ENCODE measurements at regions not wholly inside any gene's neighbourhood (a gene's known extent, or its start where the extent isn't known, plus 50 kb on each side); places are given as distances from the start of the nearest gene placed in this dataset.

DNA sequence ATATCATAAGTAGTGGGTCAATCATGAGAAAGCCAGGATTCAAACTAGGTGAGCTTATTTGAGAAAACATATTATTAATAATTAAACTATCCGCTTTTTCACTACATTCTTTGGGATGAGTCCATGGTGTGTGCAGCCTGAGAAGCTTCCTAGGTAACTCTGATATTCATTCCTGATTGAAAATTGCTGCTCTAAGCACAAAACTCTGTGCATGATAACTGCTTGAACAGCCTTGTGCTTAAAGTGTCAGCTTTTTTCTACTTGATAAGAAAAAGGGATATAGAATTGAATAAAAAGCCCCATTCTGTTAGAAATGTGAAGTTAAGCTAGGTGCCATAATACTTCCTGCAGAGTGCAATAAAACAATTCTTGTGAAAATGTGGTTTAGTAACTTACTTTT lies 343.5 kb upstream of the LUZP2 start:
- TF ChIP-seq, protein P1, sequence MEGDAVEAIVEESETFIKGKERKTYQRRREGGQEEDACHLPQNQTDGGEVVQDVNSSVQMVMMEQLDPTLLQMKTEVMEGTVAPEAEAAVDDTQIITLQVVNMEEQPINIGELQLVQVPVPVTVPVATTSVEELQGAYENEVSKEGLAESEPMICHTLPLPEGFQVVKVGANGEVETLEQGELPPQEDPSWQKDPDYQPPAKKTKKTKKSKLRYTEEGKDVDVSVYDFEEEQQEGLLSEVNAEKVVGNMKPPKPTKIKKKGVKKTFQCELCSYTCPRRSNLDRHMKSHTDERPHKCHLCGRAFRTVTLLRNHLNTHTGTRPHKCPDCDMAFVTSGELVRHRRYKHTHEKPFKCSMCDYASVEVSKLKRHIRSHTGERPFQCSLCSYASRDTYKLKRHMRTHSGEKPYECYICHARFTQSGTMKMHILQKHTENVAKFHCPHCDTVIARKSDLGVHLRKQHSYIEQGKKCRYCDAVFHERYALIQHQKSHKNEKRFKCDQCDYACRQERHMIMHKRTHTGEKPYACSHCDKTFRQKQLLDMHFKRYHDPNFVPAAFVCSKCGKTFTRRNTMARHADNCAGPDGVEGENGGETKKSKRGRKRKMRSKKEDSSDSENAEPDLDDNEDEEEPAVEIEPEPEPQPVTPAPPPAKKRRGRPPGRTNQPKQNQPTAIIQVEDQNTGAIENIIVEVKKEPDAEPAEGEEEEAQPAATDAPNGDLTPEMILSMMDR (IDR thresholded peaks at IDR 0.05; ENCODE audit: low read depth, low read length) = no peak
- DNase-seq (ENCODE audit: low read depth in 2 of 2) = no peak
- H3K4me3 ChIP-seq (replicated peaks in 1 of 2; ENCODE audit: low read depth in 2 of 2, low read length in 2 of 2) = no peak overlapping the region

DNA sequence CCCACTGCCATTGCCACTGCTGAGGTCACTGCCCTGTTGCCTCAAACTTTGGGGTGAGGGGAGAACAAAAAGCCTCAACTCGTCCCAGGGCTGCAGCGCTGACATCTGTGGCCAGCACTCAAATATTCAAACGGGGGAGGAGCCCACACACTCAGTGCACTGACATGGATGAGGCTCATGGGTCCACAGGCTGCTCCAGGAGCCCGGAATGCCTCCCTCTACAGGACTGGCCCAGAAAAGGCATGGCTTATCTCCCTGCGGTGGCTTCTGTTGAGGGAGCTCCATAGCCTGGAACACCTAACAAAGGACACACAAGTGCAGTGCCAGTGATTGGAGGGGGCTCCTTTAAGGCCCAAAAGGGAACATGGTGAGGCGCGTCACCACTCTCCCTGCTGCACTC lies 341.1 kb upstream of the LUZP2 start:
- H3K4me3 ChIP-seq (replicated peaks in 1 of 2; ENCODE audit: low read depth in 2 of 2, low read length in 2 of 2) = no peak overlapping the region
- TF ChIP-seq, protein P1 (IDR thresholded peaks at IDR 0.05; ENCODE audit: low read depth, low read length) = no peak
- no peak for DNase-seq (ENCODE audit: low read depth in 2 of 2)

DNA sequence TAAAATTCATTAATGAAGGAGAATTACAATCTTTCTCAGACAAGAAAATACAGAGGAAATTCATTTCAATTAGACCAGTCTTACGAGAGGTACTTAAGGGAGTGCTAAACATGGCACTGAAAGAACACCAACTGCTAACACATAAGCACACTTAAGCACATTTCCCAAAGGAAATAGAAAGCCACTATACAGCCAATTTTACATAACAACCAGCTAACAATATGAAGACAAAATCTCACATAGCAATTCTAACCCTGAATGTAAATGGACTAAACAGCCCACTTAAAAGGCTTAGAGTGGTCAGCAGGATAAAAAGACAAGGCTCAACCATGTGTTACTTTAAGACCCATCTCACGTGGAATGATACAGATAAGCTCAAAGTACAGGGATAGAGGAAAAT lies 339.5 kb upstream of the LUZP2 start:
- H3K4me3 ChIP-seq (replicated peaks in 1 of 2; ENCODE audit: low read depth in 2 of 2, low read length in 2 of 2) = no peak overlapping the region
- TF ChIP-seq, protein P1 (IDR thresholded peaks at IDR 0.05; ENCODE audit: low read depth, low read length) = no peak
- DNase-seq (ENCODE audit: low read depth in 2 of 2) = no peak

DNA sequence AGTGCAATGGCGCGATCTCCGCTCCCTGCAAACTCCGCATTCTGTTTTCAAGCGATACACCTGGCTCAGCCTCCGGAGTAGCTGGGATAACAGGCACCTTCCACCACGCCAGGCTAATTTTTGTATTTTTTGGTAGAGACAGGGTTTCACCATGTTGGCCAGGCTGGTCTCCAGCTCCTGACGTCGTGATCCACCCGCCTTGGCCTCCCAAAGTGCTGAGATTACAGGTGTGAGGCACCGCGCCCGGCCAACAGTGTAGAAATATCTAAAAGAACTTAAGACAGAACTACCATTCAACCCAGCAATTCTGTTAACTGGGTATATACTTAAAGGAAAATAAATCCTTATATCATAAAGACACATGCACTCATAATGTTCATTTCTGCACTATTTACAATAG lies 335.3 kb upstream of the LUZP2 start:
- TF ChIP-seq, protein P1 (IDR thresholded peaks at IDR 0.05; ENCODE audit: low read depth, low read length) = no peak
- no peak overlapping the region for H3K4me3 ChIP-seq (replicated peaks in 1 of 2; ENCODE audit: low read depth in 2 of 2, low read length in 2 of 2)
- DNase-seq (ENCODE audit: low read depth in 2 of 2) = no peak

DNA sequence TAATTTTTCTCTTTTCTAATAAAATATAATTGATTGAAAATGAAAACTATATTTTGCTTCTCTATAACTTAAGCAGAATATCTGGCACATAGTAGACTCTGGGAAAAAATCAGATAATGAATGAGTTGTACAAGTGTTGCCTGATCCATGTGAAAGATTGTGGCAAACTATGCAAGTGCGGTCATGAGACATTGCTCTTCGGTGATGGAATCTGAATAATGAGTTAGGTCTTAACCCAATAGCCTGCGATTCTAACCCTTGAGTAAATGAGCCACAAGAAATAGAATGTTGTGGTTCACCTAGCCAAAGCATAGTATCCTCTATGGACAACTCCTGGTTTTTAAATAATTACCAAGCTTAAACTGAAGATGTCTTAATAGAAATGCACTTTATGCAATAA lies 333.7 kb upstream of the LUZP2 start:
- H3K4me3 ChIP-seq (replicated peaks in 1 of 2; ENCODE audit: low read depth in 2 of 2, low read length in 2 of 2) = no peak overlapping the region
- DNase-seq (ENCODE audit: low read depth in 2 of 2) = no peak
- TF ChIP-seq, protein P1 (IDR thresholded peaks at IDR 0.05; ENCODE audit: low read depth, low read length) = no peak

DNA sequence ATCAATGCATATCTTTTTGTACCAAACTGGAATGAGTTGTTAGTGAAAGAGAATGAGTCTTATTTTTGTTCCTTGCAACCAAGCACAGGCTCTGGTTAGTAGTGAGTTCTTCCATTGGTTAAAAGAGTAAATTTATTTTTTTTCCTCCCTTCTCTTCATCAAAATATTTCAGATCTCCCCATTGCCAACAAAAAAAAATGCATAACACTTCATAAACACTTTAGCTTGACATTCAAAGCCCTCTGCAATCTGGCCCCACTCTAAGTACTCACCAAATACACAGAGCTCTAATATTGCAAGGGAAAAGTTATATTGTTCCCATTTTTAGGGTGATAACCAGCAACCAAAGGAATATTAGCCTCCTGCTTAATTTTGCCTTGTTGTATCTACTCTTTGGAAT lies 333.0 kb upstream of the LUZP2 start:
- TF ChIP-seq, protein P1 (IDR thresholded peaks at IDR 0.05; ENCODE audit: low read depth, low read length) = no peak
- H3K4me3 ChIP-seq (replicated peaks in 1 of 2; ENCODE audit: low read depth in 2 of 2, low read length in 2 of 2) = no peak overlapping the region
- no peak for DNase-seq (ENCODE audit: low read depth in 2 of 2)

DNA sequence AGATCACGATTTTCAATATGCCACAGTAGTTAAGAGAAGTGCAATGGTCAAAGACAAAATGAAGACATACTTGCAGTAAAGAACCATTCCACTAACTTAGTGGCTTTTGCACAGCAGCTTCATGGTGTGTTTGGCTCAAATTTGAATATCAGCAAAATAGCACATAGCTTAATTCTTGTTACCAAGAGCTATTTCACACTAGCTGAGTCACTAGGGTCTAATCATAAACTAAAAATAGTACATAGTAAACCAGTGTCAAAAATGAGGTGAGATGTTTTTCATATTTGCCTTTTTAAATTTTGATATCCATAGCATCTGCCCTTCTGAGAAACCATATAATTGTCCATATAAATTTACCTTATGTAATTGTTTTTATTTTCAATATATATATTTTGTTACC lies 325.0 kb upstream of the LUZP2 start:
- no peak for DNase-seq (ENCODE audit: low read depth in 2 of 2)
- no peak overlapping the region for H3K4me3 ChIP-seq (replicated peaks in 1 of 2; ENCODE audit: low read depth in 2 of 2, low read length in 2 of 2)
- TF ChIP-seq, protein P1 (IDR thresholded peaks at IDR 0.05; ENCODE audit: low read depth, low read length) = no peak

Data from cardiac fibroblast (primary cell).